Stimulated activated naive B cell treated with anti-CD40 and anti-IgM and Interleukin-4, amounts not matched to agents 10 μg/mL and 1 μg/mL and 100 μg/mL, for 72 hours (primary cell): ENCODE measurements at regions not wholly inside any gene's neighbourhood (a gene's known extent, or its start where the extent isn't known, plus 50 kb on each side); places are given as distances from the start of the nearest gene placed in this dataset.

ENCODE experiments used
- ATAC-seq, 2 donors: fragments of 150-1000 bp; cut with Tn5 transposase; replicated peaks; 2 replicates each; pipeline ENCODE4 v1.10.0; 2021; ENCODE audit warnings: moderate library complexity in 1 of 2
- DNase-seq: peaks from one replicate; pipeline ENCODE4 v3.0.0; 2021
- H3K27ac Mint-ChIP-seq: one replicate; pipeline ENCODE4 v1.8.0; 2022; ENCODE audit warnings: mild to moderate bottlenecking, mixed read lengths
- H3K27me3 Mint-ChIP-seq, 2 donors: one replicate each; pipeline ENCODE4 v1.8.0; 2022; ENCODE audit warnings: mixed read lengths in 2 of 2
- H3K36me3 Mint-ChIP-seq, 2 donors: one replicate each; pipeline ENCODE4 v1.8.0; 2022; ENCODE audit warnings: mixed read lengths in 2 of 2, mild to moderate bottlenecking in 1 of 2
- H3K4me1 Mint-ChIP-seq, 2 donors: one replicate each; pipeline ENCODE4 v1.8.0; 2022; ENCODE audit warnings: mixed read lengths in 2 of 2, mild to moderate bottlenecking in 1 of 2
- H3K4me3 Mint-ChIP-seq, 2 donors: one replicate each; pipeline ENCODE4 v1.8.0; 2022; ENCODE audit warnings: mild to moderate bottlenecking in 2 of 2, mixed read lengths in 2 of 2, moderate library complexity in 1 of 2
- H3K9me3 Mint-ChIP-seq, 2 donors: one replicate each; pipeline ENCODE4 v1.8.0; 2022; ENCODE audit warnings: mixed read lengths in 2 of 2, mild to moderate bottlenecking in 1 of 2

DNA sequence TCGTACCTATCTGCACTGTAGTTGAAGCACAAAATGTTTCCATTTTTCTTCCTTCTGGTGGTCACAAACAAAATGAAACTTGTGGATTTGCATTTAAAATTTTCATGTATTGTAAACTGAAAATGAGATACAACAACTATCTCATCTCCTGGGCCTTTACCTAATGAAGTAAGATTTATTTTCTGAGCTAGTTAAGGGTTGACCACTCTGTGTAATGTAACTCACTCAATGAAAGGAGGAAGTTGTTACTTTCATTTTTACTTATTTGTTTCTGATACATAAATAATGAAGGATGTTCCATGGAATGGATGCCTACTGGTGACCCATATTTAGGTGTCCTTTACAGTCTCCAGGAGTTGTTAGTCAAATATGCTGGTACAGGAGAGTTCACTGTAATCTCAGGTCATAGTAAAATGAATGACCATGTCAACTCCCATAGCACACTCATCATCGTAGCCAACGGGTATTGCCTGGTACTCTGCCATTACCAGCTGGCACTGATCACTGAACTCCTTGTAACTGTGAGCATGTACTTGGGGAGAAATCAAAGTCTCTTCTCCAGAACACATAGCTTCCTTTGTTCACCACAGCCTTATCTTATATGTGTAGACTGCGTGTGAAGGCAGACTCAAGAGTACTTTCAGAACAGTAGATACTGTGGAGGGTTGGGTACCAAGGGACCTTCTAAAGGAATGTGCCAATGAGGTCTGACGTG, 474.2 kb upstream of the ROBO2 start:
- H3K4me3 Mint-ChIP-seq = no peak overlapping the region
- no peak overlapping the region for H3K27ac Mint-ChIP-seq
- no peak for ATAC-seq

DNA sequence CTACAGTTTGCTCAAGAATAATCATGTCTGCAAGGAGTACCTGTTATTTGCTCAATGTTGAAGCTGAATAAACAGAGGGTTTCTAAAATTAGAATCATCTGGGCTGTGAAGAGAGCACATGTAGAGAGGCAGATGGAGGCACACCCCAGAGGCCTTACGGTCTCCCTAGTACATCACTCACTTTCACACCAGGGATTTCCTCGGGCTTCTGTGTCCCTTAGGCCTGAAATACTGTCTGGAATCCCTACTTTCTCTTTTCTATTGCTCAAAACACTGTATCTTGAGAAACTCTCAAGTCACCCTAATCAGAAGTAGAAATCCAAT, 473.7 kb upstream of the ROBO2 start:
- no peaks in the 10 kb centered on the region for H3K27me3 Mint-ChIP-seq
- no peak overlapping the region for H3K4me3 Mint-ChIP-seq
- no peaks in the 10 kb centered on the region for H3K36me3 Mint-ChIP-seq
- no peaks in the 10 kb centered on the region for H3K4me1 Mint-ChIP-seq
- no peak for DNase-seq
- no peak for ATAC-seq
- H3K27ac Mint-ChIP-seq = no peak overlapping the region
- no peaks in the 10 kb centered on the region for H3K9me3 Mint-ChIP-seq

More for the DNA sequence above, 474.2 kb upstream of the ROBO2 start:
- no peaks in the 10 kb centered on the region for H3K27me3 Mint-ChIP-seq
- DNase-seq = no peak
- no peaks in the 10 kb centered on the region for H3K36me3 Mint-ChIP-seq
- H3K4me1 Mint-ChIP-seq = no peaks in the 10 kb centered on the region
- H3K9me3 Mint-ChIP-seq = no peaks in the 10 kb centered on the region

DNA sequence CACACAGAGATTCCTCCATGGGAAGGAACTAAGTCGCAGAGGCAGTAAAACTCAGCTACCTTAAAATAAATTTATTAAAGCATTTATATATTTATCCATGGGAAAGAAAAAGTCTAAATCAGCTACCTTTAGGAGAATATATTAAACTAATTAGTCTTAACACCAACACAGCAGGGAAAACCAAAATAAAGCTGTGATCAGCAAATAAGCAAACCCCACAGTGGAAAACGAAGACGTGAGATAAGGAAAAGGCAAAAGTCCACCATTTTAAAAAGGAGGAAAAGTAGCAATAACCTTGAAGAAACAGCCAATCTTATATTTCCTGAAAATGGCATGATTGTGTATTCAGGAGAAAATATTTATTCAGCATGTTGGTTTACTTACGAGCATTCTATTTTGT, 473.0 kb upstream of the ROBO2 start:
- ATAC-seq (no peak), DNase-seq (no peak)
- Mint-ChIP-seq H3K27ac (no peak overlapping the region), H3K4me3 (no peak overlapping the region), H3K4me1 (no peaks in the 10 kb centered on the region), H3K36me3 (no peaks in the 10 kb centered on the region), H3K9me3 (no peaks in the 10 kb centered on the region), H3K27me3 (no peaks in the 10 kb centered on the region)

DNA sequence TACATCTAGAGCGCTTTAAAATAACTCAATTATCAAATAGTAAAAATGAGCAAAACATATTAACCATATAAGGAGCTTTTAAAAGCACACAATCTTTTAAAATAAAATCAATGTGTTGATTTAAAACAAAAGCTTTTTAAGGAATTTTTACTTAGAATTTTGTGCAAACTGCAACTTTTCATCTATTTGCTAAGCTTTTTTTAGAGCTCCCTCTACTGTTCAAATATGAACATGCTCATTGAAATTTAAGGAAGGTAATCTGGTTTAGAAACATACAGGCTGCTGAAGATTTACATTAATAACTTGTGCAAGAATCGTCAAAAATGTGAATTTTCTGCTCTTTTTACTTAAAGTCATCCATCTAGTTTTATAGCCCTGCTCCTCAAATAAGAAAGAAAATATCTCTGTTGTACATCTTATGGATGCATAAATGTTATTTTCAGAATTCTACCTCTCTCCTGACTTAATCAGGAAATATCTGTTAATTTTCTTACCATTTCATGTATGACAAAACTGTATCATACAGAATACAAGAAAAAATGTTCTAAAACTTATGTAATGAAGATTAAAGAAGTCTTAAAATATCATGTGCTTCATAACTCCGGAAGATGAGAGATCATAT, 469.4 kb upstream of the ROBO2 start:
- Mint-ChIP-seq H3K4me3 (no peak overlapping the region), H3K27me3 (no peaks in the 10 kb centered on the region), H3K4me1 (no peaks in the 10 kb centered on the region), H3K9me3 (no peaks in the 10 kb centered on the region), H3K36me3 (no peaks in the 10 kb centered on the region), H3K27ac (no peak overlapping the region)
- DNase-seq = no peak
- no peak for ATAC-seq

DNA sequence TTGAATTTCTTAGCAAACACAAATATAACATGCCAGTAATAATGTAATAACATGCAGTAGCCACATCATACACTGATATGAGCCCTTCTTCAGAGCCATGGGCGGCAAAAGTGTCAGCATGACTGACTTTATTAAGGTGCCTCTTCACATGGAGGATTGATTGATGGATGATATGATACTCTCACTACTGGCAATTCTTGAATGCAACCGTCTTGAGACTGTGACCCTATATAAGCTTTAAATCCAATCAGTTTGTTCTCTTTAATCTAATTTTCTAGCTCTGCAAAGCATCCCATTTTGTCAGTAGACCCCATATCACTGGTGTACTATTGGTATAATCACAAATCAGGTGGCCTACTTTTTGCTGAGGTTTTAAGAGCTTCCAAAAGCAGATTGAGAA, 463.7 kb upstream of the ROBO2 start:
- H3K36me3 Mint-ChIP-seq = no peaks in the 10 kb centered on the region
- DNase-seq = no peak
- no peak overlapping the region for H3K4me3 Mint-ChIP-seq
- H3K27ac Mint-ChIP-seq = no peak overlapping the region
- H3K27me3 Mint-ChIP-seq = no peaks in the 10 kb centered on the region
- H3K9me3 Mint-ChIP-seq = peaks cover 2 to 6% of the 10 kb centered on the region in 2 donors
- no peak for ATAC-seq
- no peaks in the 10 kb centered on the region for H3K4me1 Mint-ChIP-seq

DNA sequence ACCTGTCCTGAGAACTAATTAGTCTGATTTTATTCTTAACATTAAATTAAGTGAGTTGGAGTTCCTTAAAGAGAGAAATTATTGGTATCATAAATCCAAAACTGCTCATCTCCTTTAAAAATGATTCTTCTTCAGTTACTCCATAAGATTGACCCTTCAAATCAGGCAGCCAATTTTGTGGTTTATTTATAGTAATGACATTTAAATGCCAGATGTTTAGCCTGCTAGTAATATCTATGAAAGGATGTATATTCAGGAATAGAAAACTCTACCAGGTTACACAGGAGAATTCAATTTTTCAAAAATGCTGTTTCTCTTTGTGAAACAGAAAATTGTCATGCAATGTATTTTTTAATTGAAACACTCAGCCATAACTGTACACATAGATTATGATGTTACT, 457.8 kb upstream of the ROBO2 start:
- no peak overlapping the region for H3K4me3 Mint-ChIP-seq

DNA sequence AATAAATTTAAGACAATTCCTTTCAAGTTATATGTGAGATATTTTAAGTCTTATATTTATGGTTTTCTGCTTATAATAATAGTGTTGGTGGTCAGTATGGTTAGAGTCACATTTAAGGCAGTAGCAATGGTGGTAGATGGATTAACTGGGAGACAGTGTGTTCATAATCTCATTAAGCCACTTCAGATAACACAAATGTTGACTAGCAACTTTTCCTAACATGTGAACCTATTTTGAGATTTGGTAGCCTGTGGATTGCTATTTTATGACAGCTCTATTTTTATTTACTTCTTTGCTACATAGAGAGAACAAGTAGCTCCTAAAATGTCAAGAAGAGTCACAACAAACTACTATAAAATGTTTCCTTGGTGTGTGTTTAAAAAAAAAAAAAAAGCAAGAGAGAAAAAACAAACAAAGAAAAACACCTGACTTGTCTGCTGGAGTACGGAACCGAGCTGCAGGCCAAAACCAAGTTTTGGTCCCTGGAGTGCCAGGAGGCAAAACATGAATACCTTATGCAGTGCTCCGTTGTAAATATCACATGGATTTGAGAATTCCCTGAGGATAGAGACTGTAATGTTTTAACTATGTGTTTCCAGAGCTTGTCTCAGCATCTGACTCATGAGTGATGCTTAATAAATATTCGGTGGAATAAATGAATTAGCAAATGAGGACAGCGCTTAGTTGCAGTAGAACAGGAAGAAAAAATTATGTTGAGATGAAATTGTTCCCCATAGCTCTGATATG, 457.1 kb upstream of the ROBO2 start:
- Mint-ChIP-seq H3K9me3 (peaks cover 7 to 15% of the 10 kb centered on the region in 2 donors), H3K4me3 (no peak overlapping the region), H3K4me1 (no peaks in the 10 kb centered on the region), H3K27ac (no peak overlapping the region), H3K36me3 (no peaks in the 10 kb centered on the region), H3K27me3 (no peaks in the 10 kb centered on the region)
- DNase-seq = no peak
- ATAC-seq = no peak

More for the DNA sequence above, 457.8 kb upstream of the ROBO2 start:
- no peak overlapping the region for H3K27ac Mint-ChIP-seq
- peaks cover 3 to 9% of the 10 kb centered on the region in 2 donors for H3K9me3 Mint-ChIP-seq
- no peaks in the 10 kb centered on the region for H3K27me3 Mint-ChIP-seq
- H3K4me1 Mint-ChIP-seq = no peaks in the 10 kb centered on the region
- ATAC-seq (no peak), DNase-seq (no peak)
- no peaks in the 10 kb centered on the region for H3K36me3 Mint-ChIP-seq

DNA sequence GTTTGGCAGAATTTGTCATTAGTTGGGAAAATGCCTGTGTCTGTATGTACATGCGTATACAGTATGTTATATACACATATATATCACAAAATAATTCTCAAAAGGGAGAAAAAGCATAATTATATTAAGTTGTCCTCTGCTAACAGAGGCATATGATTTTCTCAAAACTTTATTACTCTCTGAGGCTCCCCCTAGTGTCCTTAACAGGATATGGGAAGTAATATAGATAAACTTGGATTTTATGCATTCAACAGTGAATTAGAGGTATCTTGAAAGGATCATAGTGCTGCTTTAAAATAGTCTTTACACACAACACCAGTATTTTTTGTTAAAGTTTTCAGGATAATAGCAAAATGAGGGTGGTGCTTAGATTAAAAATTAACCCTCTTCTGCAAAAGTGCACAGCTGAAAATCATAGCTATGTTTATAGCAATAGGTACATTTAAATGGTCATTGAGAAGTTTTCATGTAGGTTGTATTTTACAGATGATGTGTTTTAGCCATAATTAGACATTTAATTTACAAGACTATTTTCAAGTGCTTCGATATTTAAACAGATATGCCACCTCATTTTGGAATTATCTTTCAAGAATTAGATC, 454.0 kb upstream of the ROBO2 start:
- DNase-seq (no peak), ATAC-seq (no peak)
- Mint-ChIP-seq H3K4me3 (no peak overlapping the region), H3K27me3 (no peaks in the 10 kb centered on the region), H3K4me1 (no peaks in the 10 kb centered on the region), H3K27ac (no peak overlapping the region), H3K9me3 (peaks cover 7 to 10% of the 10 kb centered on the region in 2 donors), H3K36me3 (no peaks in the 10 kb centered on the region)

DNA sequence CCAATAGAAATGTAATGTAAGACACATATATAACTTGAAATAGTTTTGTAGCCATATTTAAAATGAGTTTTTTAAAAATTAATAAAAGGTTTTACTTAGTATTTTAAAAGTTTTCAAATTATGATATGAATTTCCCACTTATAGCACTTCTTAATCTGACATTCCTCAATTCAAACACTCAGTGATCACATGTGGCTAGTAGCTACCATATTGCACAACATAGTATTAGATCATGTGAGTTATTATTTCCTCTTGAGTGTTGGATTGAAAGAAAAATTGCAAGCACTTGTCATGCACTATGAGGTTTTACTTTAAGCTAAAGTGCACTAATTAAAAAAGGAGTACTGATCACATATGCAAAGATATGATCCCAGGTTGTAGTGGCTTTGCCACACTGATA, 453.4 kb upstream of the ROBO2 start:
- H3K9me3 Mint-ChIP-seq = peaks cover 7 to 10% of the 10 kb centered on the region in 2 donors
- ATAC-seq (no peak), DNase-seq (no peak)
- H3K27me3 Mint-ChIP-seq = no peaks in the 10 kb centered on the region
- no peak overlapping the region for H3K4me3 Mint-ChIP-seq
- no peak overlapping the region for H3K27ac Mint-ChIP-seq
- no peaks in the 10 kb centered on the region for H3K4me1 Mint-ChIP-seq
- no peaks in the 10 kb centered on the region for H3K36me3 Mint-ChIP-seq

DNA sequence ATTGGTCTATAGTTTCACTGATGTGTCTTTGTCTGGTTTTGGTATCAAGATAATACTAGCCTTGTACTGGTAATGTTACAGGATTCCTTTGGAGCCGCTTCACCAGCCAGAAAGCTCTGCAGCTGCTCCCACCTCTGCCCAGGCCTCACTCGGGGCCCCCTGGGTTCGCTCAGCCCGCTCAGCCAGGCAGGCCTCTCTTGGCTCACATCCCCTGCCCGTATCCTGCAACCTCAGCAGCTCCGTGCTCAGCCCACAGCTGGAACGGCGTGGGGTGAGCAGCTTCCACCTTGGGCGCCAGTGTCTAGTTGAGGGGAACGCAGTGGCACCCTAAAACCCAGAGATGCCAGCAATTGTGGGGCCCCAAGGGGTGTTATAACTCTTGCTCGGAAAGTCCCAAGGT, 429.7 kb upstream of the ROBO2 start:
- H3K36me3 Mint-ChIP-seq = no peaks in the 10 kb centered on the region
- no peak for ATAC-seq
- no peak for DNase-seq
- H3K9me3 Mint-ChIP-seq = peaks cover 1 to 7% of the 10 kb centered on the region in 2 donors
- H3K27ac Mint-ChIP-seq = no peak overlapping the region
- H3K4me1 Mint-ChIP-seq = no peaks in the 10 kb centered on the region
- H3K27me3 Mint-ChIP-seq = no peaks in the 10 kb centered on the region
- H3K4me3 Mint-ChIP-seq = no peak overlapping the region

DNA sequence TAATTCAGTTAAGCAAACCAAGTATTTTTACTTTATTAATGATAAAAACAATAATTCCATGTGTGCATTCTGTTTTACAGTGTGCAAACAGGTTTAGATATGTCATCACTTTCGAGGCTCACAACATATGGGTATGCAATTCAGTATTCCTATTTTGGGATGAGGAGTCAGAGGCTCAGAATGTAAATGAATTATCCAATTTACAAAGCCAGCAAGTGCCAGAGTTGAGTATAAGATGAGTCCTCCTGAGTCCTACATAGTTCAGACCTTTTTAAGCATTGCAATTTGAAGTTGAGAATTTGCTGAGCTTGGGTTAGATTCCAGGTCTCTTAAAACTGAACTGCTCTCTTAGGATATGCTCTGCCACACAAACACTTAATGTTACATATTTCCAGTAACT, 424.2 kb upstream of the ROBO2 start:
- H3K27ac Mint-ChIP-seq = no peak overlapping the region
- no peak overlapping the region for H3K4me3 Mint-ChIP-seq
- ATAC-seq (no peak), DNase-seq (no peak)
- H3K36me3 Mint-ChIP-seq = no peaks in the 10 kb centered on the region
- H3K9me3 Mint-ChIP-seq = no peaks in the 10 kb centered on the region
- no peaks in the 10 kb centered on the region for H3K27me3 Mint-ChIP-seq
- no peaks in the 10 kb centered on the region for H3K4me1 Mint-ChIP-seq

DNA sequence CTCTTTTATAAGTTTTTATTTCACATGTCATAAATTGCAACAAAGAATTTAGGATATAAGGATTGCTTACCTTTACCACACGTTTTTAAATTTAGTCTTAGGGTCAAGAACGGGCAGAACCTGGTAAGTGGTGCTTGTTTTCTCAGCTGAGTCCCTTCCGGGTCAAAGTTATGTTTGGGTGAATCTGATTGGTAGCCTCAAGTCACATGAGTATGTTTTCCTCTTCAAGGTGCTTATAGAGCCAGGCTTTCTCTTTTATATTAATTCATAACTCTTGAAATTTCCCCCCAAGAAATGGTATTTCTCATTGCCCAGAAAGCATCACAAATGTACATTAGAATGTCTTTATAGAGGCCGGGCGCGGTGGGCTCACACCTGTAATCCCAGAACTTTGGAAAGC, 415.7 kb upstream of the ROBO2 start:
- DNase-seq (no peak), ATAC-seq (no peak)
- H3K27ac Mint-ChIP-seq = no peak overlapping the region
- peaks cover 6% of the 10 kb centered on the region in 2 donors for H3K9me3 Mint-ChIP-seq
- H3K4me1 Mint-ChIP-seq = no peaks in the 10 kb centered on the region
- no peaks in the 10 kb centered on the region for H3K36me3 Mint-ChIP-seq
- H3K27me3 Mint-ChIP-seq = no peaks in the 10 kb centered on the region
- no peak overlapping the region for H3K4me3 Mint-ChIP-seq

DNA sequence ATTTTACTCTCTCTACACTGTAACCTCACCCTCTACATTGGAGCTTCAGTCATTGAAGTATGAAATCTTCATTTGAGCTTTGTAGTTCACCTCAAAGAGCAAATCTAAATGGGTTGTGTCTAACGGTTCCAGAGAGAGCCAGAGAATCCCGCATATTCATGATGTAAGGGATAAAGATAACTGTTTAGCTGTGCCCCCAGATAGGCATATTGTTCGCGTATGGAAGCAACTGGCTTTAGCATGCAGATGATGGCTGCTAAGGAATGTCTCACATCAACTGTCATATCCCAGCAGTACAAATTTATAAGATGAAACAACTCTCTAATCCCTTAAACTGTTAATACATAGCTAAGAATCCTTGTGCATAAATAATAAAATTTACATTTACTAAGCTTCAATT, 412.7 kb upstream of the ROBO2 start:
- no peaks in the 10 kb centered on the region for H3K36me3 Mint-ChIP-seq
- H3K27ac Mint-ChIP-seq = no peak overlapping the region
- H3K4me1 Mint-ChIP-seq = no peaks in the 10 kb centered on the region
- H3K9me3 Mint-ChIP-seq = peaks cover 5 to 10% of the 10 kb centered on the region in 2 donors
- DNase-seq (no peak), ATAC-seq (no peak)
- H3K27me3 Mint-ChIP-seq = no peaks in the 10 kb centered on the region
- H3K4me3 Mint-ChIP-seq = no peak overlapping the region

DNA sequence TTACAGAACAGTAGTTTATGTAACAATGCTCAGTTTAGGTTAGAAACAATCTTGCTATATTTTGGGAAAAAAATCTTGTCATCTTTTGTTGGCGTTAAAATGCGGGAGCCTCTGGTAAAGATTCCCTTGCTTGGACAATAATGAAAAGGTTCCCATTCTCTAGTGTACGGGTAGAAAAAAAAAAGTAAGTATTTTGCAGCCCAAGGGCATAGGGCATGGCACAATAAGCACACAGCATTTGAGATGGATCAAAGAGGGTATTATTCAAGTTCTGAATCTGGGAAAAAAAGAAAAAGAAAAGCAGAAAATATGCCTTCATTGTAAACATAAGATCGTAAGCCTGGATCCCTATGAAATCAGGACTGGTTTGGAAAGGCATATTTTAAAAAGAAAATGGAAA, 408.6 kb upstream of the ROBO2 start:
- Mint-ChIP-seq H3K36me3 (no peaks in the 10 kb centered on the region), H3K9me3 (peaks cover 0 to 4% of the 10 kb centered on the region in 2 donors), H3K27me3 (no peaks in the 10 kb centered on the region), H3K27ac (no peak overlapping the region), H3K4me3 (no peak overlapping the region), H3K4me1 (no peaks in the 10 kb centered on the region)
- ATAC-seq = no peak
- no peak for DNase-seq

DNA sequence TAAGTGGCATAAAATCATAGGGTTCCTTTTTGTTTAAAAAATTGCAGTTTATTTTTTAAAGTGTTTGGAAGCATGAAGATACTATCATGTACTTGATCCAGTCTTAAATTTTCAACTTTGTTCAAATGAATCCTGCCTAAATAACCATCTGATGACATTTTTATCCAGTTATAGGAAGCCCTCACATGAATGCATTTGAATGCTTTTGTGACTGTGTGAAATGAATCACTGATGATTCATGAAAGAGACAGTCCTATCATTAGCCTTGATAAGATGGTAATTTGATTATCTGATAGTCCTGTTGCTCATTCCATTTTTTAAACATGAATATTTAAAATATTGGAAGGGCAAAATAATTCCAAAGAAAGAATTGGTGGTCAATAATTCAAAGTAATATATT, 401.9 kb upstream of the ROBO2 start:
- Mint-ChIP-seq H3K4me3 (no peak overlapping the region), H3K4me1 (no peaks in the 10 kb centered on the region), H3K36me3 (no peaks in the 10 kb centered on the region), H3K27ac (no peak overlapping the region), H3K9me3 (no peaks in the 10 kb centered on the region), H3K27me3 (no peaks in the 10 kb centered on the region)
- ATAC-seq (no peak), DNase-seq (no peak)
